ENCODE measurements at regions not wholly inside any gene's neighbourhood (a gene's known extent, or its start where the extent isn't known, plus 50 kb on each side); places are given as distances from the start of the nearest gene placed in this dataset.

DNA sequence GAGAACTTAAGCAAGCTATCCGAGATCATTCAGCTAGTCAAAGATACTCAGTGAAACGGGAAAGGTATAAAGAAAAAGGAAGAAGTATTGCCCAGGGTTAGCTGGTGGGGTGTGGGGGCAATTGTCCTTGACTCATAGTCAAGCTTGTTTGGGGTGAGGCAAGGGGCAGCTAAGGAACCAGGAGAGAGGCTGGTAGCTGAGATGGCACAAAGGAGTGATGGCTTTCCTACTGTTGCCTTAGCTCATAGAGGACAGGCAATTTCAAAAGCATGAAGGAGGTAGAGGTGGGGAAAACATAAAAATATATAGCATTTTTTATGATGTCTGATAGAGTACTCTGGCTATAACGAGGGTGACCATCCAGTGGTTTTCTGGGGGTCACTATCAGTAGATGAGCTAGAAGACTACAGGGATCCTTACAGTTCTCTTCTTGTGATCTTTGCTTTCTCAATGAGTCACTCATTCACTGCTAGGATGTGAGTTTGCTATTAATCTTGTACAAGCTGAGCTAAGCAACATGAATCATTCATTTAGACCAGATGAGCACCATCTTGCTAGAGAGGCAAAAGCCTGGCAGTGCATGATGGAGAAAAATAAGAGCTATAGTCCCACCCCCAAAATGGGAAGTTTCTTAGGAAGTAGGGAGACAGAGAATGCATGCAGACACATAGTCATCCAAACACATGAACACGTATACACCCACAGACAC is 207.1 kb upstream of the PFN2 start:
- peaks cover 9% of the 10 kb centered on the region for H3K27me3 Mint-ChIP-seq
- no peak overlapping the region for H3K4me3 Mint-ChIP-seq

DNA sequence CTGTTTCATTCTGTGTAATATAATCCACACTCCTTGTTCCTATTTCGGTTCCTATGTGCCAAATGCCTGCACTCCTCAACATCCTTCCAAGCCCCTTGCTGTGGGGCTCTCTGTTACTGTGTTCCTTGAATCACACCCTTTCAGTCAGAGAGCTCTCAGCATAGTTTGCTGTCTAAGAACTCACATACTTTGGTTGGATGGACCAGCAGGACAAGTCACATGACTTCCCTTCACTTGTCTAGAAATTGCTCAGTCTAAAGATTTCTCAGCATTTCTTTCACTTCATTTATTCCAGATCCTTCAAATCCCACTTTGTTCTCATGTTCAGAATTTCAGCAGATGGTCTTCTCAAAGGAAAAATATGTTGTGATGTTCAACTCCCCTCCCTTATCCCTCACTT is 203.5 kb upstream of the PFN2 start:
- Mint-ChIP-seq H3K4me1 (no peaks in the 10 kb centered on the region), H3K27me3 (no peaks in the 10 kb centered on the region)

More for the DNA sequence above, 207.1 kb upstream of the PFN2 start:
- no peaks in the 10 kb centered on the region for H3K36me3 Mint-ChIP-seq
- no peak overlapping the region for H3K27ac Mint-ChIP-seq
- H3K9me3 Mint-ChIP-seq: no peaks in the 10 kb centered on the region
- no peaks in the 10 kb centered on the region for H3K4me1 Mint-ChIP-seq
- no peak for DNase-seq

DNA sequence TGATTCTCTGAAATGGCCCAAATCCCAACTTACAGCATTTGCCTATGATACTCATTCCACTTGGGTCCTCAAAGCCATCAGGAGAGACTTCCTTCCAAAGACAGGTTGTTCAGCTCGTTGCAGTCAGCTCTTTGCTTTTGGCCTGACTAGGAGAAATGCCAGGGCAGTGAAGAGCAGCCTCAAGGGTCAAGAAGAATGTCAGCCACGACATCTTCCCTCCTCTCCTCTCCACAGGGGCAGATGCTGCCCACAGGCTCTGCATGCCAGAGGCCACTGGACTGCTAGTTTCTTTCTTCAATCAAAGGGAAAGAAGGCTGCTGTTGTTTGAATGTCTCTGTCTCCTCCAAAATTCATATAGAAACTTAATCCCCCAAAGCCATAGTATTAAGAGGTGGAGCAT is 201.7 kb upstream of the PFN2 start:
- H3K4me1 Mint-ChIP-seq: no peaks in the 10 kb centered on the region
- no peak overlapping the region for H3K27ac Mint-ChIP-seq
- H3K27me3 Mint-ChIP-seq: no peaks in the 10 kb centered on the region
- H3K9me3 Mint-ChIP-seq: no peaks in the 10 kb centered on the region
- no peak overlapping the region for H3K4me3 Mint-ChIP-seq
- no peak for DNase-seq
- H3K36me3 Mint-ChIP-seq: no peaks in the 10 kb centered on the region

More for the DNA sequence above, 203.5 kb upstream of the PFN2 start:
- Mint-ChIP-seq H3K4me3 (no peak overlapping the region), H3K36me3 (no peaks in the 10 kb centered on the region), H3K27ac (no peak overlapping the region), H3K9me3 (no peaks in the 10 kb centered on the region)
- DNase-seq: no peak

DNA sequence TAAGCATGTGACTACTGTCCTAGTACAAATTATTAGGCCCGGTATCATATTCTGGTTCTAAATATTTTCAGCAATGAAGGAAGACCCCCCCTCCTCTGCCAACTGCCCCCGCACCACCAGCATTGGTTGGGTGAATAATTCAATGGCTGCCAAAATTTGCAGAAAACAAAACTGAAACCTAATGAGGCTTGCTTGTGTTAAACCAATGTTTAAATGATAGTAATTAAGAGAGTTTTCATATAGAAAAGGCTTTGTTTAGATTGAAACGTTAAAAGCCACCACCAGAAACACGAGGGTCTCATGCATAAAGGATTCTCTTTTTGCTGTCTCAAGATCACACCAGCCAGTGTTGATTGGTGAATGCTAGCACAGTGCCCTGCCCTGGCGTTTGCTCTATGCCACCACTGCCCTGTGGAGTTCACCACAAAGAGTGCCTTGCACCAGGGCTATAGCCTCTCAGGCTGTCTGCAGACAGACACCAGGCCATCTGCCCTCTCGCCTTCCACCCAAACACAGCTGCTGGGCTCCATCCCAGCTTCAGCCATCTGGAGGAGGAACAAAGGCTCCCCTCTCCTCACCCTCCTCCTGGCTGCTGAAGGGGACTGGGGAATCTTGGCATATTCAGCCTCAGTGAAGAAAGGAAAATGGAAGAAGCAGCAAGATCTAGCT is 200.3 kb upstream of the PFN2 start:
- Mint-ChIP-seq H3K4me3 (no peak overlapping the region), H3K9me3 (no peaks in the 10 kb centered on the region), H3K4me1 (no peaks in the 10 kb centered on the region), H3K27ac (no peak overlapping the region), H3K27me3 (no peaks in the 10 kb centered on the region), H3K36me3 (no peaks in the 10 kb centered on the region)
- no peak for DNase-seq

DNA sequence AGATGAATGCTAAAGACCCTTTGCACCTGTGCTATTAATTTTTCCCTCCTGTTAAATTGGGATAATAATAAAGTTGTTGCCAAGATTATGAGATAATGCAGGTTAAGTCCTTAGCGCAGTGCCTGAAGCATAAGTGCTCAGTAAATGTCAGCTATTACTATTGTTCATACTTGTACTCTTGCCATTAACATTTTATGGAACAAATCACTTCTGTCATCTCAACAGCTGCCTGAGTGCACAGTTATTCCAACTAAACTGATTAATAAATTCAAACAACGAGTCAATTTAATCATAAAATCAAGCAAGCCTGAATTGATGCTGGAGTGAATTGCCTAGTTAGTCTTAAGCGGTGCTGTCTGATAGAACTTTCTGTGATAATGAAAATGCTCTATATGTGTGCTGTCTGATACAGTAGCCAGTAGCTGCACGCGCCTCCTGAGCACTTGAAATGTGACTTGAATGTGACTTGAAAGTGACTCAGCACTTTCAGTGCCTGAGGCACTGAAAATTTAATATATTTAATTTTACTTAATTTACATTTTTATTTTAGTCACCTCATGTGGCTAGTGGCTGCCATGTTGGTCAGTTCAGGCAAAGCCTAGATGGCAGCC is 198.7 kb upstream of the PFN2 start:
- Mint-ChIP-seq H3K27me3 (peaks cover 4% of the 10 kb centered on the region), H3K4me3 (no peak overlapping the region), H3K27ac (no peak overlapping the region), H3K4me1 (no peaks in the 10 kb centered on the region), H3K36me3 (no peaks in the 10 kb centered on the region), H3K9me3 (no peaks in the 10 kb centered on the region)
- DNase-seq: no peak

DNA sequence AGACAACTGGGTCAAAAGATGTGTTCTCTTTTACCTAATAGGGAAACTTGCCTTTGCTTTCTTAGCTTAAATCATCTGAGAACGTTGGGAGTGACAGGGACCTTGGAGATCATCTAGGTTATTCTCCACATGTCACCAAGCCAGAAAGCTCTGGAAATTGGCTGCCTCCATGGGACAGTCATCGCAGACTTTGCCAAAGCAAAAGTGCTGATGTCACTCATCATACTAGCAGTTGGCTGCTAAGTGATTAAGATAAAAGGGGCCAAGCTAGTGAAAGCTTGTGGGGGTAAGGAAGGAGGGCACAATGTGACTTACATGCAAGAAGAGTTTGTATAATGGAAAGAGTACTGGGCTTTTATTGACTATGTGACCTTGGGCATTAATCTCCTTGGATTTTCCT is 198.0 kb upstream of the PFN2 start:
- Mint-ChIP-seq H3K4me1 (no peaks in the 10 kb centered on the region), H3K4me3 (no peak overlapping the region), H3K27me3 (peaks cover 4% of the 10 kb centered on the region), H3K9me3 (no peaks in the 10 kb centered on the region), H3K27ac (no peak overlapping the region), H3K36me3 (no peaks in the 10 kb centered on the region)
- DNase-seq: no peak

DNA sequence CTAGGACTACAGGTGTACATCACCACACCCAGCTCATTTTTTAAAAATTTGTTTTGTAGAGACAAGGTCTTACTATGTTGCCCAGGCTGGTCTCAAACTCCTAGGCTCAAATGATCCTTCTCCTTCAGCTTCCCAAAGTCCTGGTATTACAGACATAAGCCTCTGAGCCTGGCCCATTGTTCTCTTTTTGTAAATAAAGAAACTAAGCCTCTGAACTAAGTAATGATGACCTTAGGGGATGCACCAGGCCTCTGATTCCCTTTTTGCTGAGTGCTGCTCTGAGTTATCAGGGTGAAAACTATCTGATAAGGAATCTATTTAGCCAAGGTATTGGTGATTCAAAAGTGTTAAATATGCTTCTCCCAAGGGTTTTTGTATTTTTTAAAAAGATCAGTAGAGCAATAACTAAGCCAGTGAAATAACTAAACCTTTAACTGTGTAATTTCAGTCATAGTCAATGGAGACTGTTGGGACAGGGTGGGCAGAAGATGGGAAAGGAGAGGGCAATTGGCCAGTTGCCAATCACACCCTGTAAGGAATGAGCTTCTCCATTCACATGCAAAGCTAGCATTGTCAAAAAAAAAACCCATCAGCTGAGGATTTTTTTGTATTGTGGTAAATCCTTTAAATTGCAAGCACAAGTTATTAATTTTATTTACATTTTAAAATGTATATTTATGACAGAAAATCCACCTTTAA is 194.8 kb upstream of the PFN2 start:
- H3K36me3 Mint-ChIP-seq: no peaks in the 10 kb centered on the region

DNA sequence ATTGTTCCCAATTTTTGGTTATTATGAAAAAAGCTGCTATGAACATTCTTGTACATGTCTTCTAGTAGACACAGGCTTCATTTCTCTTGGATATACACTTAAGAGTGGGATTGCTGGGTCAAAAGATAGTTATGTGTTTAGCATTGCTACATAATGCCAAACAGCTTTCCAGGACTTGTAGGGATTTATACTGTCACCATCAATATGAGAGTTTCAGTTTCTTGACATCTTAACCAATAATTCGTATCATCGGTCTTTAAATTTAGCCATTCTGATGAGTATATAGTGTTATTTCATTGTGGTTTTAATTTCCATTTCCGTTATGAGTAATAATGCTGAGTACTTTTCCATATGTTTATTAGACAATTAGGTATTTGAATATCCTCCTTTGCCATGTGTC is 190.3 kb upstream of the PFN2 start:
- H3K4me1 Mint-ChIP-seq: peaks cover 3% of the 10 kb centered on the region
- no peak for DNase-seq
- peaks cover 14% of the 10 kb centered on the region for H3K27me3 Mint-ChIP-seq

More for the DNA sequence above, 194.8 kb upstream of the PFN2 start:
- Mint-ChIP-seq H3K27me3 (peaks cover 9% of the 10 kb centered on the region), H3K27ac (no peak overlapping the region), H3K4me1 (peaks cover 3% of the 10 kb centered on the region), H3K4me3 (no peak overlapping the region), H3K9me3 (no peaks in the 10 kb centered on the region)
- no peak for DNase-seq

DNA sequence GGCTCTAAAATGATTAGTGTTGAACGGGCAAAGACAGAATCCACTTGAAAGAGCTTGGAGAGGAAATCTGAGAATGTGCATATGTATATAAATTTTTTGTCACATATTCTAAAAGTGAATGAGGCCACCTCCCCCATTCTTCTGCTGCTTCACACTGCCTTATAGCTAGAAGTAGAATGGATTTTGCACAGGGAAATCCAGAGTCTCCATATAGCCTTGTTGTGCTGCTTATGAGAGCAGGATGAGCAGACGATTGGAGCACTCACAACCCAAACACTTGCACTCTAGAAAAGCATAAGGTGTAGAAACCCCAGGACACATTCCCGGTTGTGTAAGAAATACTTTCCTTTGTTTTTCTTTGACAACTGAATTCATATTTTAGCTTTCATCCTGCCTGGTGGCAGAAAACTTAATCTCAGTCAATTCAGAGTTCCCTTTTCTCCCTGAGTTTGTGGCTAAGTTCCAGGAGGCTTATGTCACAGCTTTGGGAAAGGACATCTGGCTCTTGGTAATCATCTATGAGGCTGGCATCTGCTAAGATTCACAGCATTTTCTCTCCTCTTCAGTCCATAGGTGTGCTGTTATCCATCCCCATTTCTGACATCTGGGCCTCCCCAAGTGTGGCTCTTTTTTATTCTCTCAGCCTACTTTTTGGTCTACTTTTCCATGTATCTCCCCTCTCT is 188.4 kb upstream of the PFN2 start:
- no peak overlapping the region for H3K4me3 Mint-ChIP-seq
- H3K36me3 Mint-ChIP-seq: no peaks in the 10 kb centered on the region
- H3K9me3 Mint-ChIP-seq: no peaks in the 10 kb centered on the region
- peaks cover 14% of the 10 kb centered on the region for H3K27me3 Mint-ChIP-seq
- peaks cover 3% of the 10 kb centered on the region for H3K4me1 Mint-ChIP-seq
- DNase-seq: no peak
- no peak overlapping the region for H3K27ac Mint-ChIP-seq

More for the DNA sequence above, 190.3 kb upstream of the PFN2 start:
- Mint-ChIP-seq H3K27ac (no peak overlapping the region), H3K4me3 (no peak overlapping the region), H3K9me3 (no peaks in the 10 kb centered on the region), H3K36me3 (no peaks in the 10 kb centered on the region)

DNA sequence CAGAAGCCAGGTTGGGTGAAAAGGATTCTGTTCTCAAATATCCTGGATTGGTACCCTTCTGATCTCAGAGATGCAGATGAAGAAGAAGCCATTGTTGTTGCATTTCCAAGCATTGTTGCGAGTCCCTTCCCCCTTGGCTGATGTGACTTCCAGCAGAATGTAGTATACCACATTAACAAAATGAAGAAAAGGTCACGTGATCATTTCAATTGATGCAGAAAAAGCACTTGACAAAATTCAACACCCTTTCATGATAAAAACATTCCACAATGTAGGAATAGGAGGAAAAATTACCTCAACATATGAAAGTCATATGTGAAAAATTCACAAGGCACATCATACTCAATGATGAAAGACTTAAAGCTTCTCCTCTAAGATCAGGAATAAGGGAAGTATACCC is 181.9 kb upstream of the PFN2 start:
- H3K4me1 Mint-ChIP-seq: peaks cover 3% of the 10 kb centered on the region
- H3K27ac Mint-ChIP-seq: no peak overlapping the region
- H3K9me3 Mint-ChIP-seq: no peaks in the 10 kb centered on the region
- no peaks in the 10 kb centered on the region for H3K36me3 Mint-ChIP-seq
- peaks cover 54% of the 10 kb centered on the region for H3K27me3 Mint-ChIP-seq
- H3K4me3 Mint-ChIP-seq: no peak overlapping the region
- DNase-seq: no peak

DNA sequence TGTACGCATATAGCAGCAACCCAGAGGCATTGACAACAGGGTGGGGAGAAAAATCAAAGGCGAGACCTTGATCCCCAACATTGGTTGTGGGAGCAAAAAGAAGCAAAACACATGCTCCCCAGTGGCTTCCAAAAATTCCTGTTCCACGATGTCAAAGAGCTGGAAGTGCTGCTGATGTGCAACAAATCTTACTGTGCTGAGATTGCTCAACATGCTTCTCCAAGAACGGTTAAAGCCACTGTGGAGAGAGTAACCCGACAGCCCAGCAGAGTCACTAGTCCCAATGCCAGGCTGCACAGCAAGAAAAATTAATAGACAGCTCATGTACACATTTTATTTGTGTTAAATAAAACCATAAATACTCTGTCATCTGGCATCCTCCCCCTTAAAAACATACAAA is 179.9 kb upstream of the PFN2 start:
- DNase-seq: no peak
- Mint-ChIP-seq H3K4me1 (peaks cover 3% of the 10 kb centered on the region), H3K4me3 (no peak overlapping the region), H3K36me3 (no peaks in the 10 kb centered on the region), H3K9me3 (no peaks in the 10 kb centered on the region), H3K27ac (no peak overlapping the region), H3K27me3 (peaks cover 54% of the 10 kb centered on the region)

DNA sequence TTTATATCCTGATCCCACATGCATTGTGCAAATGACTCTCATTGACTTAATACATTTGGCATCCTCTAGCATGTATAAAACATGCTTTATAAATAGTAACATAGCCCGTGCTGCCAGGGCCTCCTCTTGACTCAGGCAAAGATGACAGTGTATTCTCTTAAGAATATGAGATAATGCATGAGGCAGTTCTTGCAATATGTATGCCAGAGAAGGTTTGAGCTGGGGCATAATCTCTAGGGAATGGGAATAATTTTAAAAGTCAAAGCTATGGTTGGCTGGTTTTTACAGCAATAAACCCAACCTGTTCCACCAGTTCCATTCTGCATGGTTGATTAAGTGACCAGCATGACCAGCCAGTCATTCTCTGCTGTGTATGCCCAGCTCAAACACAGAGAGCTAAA is 179.0 kb upstream of the PFN2 start:
- no peak for DNase-seq
- H3K27ac Mint-ChIP-seq: no peak overlapping the region
- no peaks in the 10 kb centered on the region for H3K9me3 Mint-ChIP-seq
- peaks cover 51% of the 10 kb centered on the region for H3K27me3 Mint-ChIP-seq
- peaks cover 3% of the 10 kb centered on the region for H3K4me1 Mint-ChIP-seq
- H3K4me3 Mint-ChIP-seq: no peak overlapping the region
- no peaks in the 10 kb centered on the region for H3K36me3 Mint-ChIP-seq

DNA sequence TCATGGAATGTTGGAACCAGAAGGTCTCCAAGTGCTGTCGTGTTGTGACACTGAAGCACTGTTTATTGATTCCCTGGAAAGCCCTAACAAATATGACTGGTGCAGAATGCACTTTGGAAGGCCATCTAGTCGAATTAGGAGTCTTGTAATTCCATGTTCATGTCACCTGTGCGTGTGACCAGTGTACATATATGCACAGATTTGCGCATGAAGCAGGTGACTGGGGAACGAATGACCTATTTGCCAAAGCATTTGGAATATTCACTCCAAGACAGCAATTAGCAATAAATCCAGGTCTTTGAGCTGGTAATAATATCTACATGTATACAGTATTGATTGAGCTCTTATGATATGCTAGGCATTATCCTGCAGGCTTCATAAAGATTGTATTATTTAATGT is 177.5 kb upstream of the PFN2 start:
- H3K9me3 Mint-ChIP-seq: no peaks in the 10 kb centered on the region
- H3K36me3 Mint-ChIP-seq: no peaks in the 10 kb centered on the region
- no peak overlapping the region for H3K4me3 Mint-ChIP-seq
- no peak for DNase-seq
- H3K4me1 Mint-ChIP-seq: peaks cover 3% of the 10 kb centered on the region
- peaks cover 46% of the 10 kb centered on the region for H3K27me3 Mint-ChIP-seq
- H3K27ac Mint-ChIP-seq: no peak overlapping the region

DNA sequence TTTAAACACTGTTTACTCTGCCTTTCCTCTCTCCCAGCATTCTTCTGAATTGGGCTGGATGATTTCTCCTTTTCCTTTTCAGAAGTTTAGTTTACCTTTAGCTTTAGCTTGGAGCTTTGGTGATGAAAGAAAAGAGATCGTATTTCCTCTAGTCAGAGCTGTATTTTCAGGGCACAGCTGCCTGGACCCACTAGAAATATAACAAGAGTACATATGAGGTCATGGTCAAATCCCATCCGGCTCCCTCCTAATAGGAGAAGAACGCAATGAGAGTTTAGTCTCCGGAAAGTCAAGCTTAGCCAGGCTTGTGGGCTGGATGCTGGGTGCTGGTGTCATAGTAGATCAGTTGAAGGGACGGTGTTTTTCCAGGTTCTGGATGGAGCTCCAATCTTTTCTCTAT is 177.1 kb upstream of the PFN2 start:
- H3K9me3 Mint-ChIP-seq: no peaks in the 10 kb centered on the region
- no peaks in the 10 kb centered on the region for H3K36me3 Mint-ChIP-seq
- DNase-seq: no peak
- no peak overlapping the region for H3K4me3 Mint-ChIP-seq
- peaks cover 41% of the 10 kb centered on the region for H3K27me3 Mint-ChIP-seq
- H3K27ac Mint-ChIP-seq: no peak overlapping the region
- peaks cover 3% of the 10 kb centered on the region for H3K4me1 Mint-ChIP-seq
